HG02885 (cell line): ENCODE measurements at regions not wholly inside any gene's neighbourhood (a gene's known extent, or its start where the extent isn't known, plus 50 kb on each side); places are given as distances from the start of the nearest gene placed in this dataset.
A peak's percentile ranks its signal among the peaks of the same experiment; 100 is the strongest.
"Not testable (repeated sequence)": the region's sequence is repeated elsewhere in the genome, so short reads cannot be mapped to it uniquely, and the experiment has no call there.

Experiments used
- ATAC-seq: cut with Tn5 transposase; IDR thresholded peaks from one replicate; pipeline ENCODE4 v1.9.1; 2021; ENCODE audit warnings: mild to moderate bottlenecking; ENCODE audit not compliant: unreplicated experiment, poor library complexity

- no peak for ATAC-seq
Measured at GRCh38 chr13:42474954-42475353, 99.0 kb upstream of the TNFSF11 start.

GRCh38 chr13:42477596-42478190 lies 96.3 kb upstream of the TNFSF11 start:
- ATAC-seq: no peak

- ATAC-seq: peak; percentile 53
Measured at GRCh38 chr13:42478531-42479156, 95.3 kb upstream of the TNFSF11 start.

GRCh38 chr13:42484386-42484785 lies 89.6 kb upstream of the TNFSF11 start:
- ATAC-seq: no peak

- no peak for ATAC-seq
Measured at GRCh38 chr13:42485272-42485671, 88.7 kb upstream of the TNFSF11 start.

GRCh38 chr13:42486711-42487198 lies 87.2 kb upstream of the TNFSF11 start:
- ATAC-seq: no peak

- ATAC-seq: no peak
Measured at GRCh38 chr13:42487221-42487620, 86.7 kb upstream of the TNFSF11 start.

- no peak for ATAC-seq
Measured at GRCh38 chr13:42490676-42491075, 83.3 kb upstream of the TNFSF11 start.

- no peak for ATAC-seq
Measured at GRCh38 chr13:42492372-42492920, 81.5 kb upstream of the TNFSF11 start.

GRCh38 chr13:42494157-42494556 lies 79.8 kb upstream of the TNFSF11 start:
- no peak for ATAC-seq

- no peak for ATAC-seq
Measured at GRCh38 chr13:42495255-42495654, 78.7 kb upstream of the TNFSF11 start.

GRCh38 chr13:42495751-42496150 lies 78.2 kb upstream of the TNFSF11 start:
- ATAC-seq: no peak

GRCh38 chr13:42496926-42497554 lies 76.9 kb upstream of the TNFSF11 start:
- ATAC-seq: not testable (repeated sequence)

GRCh38 chr13:42497798-42498197 lies 76.2 kb upstream of the TNFSF11 start:
- peak; percentile 85 for ATAC-seq

GRCh38 chr13:42498521-42498920 lies 75.4 kb upstream of the TNFSF11 start:
- ATAC-seq: no peak
